ENCODE measurements at regions not wholly inside any gene's neighbourhood (a gene's known extent, or its start where the extent isn't known, plus 50 kb on each side); places are given as distances from the start of the nearest gene placed in this dataset.

DNA sequence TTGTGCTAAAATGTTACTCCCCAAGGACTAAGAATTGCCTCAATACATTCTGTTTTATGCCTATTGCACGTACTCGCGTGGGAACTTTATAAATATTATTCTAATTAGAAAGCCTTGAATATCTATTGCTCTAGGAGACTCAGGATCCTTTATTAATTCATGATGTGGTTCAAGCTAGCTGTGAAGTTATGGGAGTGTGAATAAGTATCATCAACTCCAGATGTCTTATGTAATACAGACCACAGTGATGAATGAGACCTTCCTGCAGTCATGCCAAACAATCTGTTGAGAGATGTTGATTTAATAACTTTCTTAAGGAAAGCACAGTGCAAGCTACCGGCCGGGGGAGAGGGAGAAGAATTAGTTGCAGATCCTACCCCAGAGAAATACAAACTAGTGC, 519.2 kb upstream of the ZP4 start:
- TF ChIP-seq ZNF292 (CRISPR knock-in tag; IDR thresholded peaks at IDR 0.05; ENCODE audit: borderline replicate concordance, low read depth) = no peak
- TF ChIP-seq NRL (CRISPR knock-in tag; IDR thresholded peaks at IDR 0.05; ENCODE audit: borderline replicate concordance) = no peak
- TF ChIP-seq ZNF460 (CRISPR knock-in tag; IDR thresholded peaks at IDR 0.05; ENCODE audit: borderline replicate concordance) = no peak
- TF ChIP-seq ZNF33A (CRISPR knock-in tag; IDR thresholded peaks at IDR 0.05; ENCODE audit: borderline replicate concordance) = no peak
- TF ChIP-seq, protein P1, sequence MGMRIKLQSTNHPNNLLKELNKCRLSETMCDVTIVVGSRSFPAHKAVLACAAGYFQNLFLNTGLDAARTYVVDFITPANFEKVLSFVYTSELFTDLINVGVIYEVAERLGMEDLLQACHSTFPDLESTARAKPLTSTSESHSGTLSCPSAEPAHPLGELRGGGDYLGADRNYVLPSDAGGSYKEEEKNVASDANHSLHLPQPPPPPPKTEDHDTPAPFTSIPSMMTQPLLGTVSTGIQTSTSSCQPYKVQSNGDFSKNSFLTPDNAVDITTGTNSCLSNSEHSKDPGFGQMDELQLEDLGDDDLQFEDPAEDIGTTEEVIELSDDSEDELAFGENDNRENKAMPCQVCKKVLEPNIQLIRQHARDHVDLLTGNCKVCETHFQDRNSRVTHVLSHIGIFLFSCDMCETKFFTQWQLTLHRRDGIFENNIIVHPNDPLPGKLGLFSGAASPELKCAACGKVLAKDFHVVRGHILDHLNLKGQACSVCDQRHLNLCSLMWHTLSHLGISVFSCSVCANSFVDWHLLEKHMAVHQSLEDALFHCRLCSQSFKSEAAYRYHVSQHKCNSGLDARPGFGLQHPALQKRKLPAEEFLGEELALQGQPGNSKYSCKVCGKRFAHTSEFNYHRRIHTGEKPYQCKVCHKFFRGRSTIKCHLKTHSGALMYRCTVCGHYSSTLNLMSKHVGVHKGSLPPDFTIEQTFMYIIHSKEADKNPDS (CRISPR knock-in tag; IDR thresholded peaks at IDR 0.05) = no peak
- TF ChIP-seq, protein P2, sequence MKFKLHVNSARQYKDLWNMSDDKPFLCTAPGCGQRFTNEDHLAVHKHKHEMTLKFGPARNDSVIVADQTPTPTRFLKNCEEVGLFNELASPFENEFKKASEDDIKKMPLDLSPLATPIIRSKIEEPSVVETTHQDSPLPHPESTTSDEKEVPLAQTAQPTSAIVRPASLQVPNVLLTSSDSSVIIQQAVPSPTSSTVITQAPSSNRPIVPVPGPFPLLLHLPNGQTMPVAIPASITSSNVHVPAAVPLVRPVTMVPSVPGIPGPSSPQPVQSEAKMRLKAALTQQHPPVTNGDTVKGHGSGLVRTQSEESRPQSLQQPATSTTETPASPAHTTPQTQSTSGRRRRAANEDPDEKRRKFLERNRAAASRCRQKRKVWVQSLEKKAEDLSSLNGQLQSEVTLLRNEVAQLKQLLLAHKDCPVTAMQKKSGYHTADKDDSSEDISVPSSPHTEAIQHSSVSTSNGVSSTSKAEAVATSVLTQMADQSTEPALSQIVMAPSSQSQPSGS (CRISPR knock-in tag; IDR thresholded peaks at IDR 0.05) = no peak
- no peak for TF ChIP-seq SALL2 (CRISPR knock-in tag; IDR thresholded peaks at IDR 0.05)
- no peak for TF ChIP-seq ZNF296 (CRISPR knock-in tag; conservative IDR thresholded peaks at IDR 0.05)
- TF ChIP-seq XRCC5 (optimal IDR thresholded peaks at IDR 0.05; ENCODE audit: low read length) = no peak
- TF ChIP-seq HNRNPLL (IDR thresholded peaks at IDR 0.05; ENCODE audit: low read depth, low read length, poor library complexity, severe bottlenecking) = no peak
- DNase-seq (ENCODE audit: low spot score) = no peak
- Histone ChIP-seq H3K27me3 (ENCODE audit: control insufficient read depth in 1 of 2, insufficient read depth in 2 of 2, low read length in 2 of 2) (no peaks in the 10 kb centered on the region), H4K20me1 (ENCODE audit: insufficient read depth, low read length) (no peaks in the 10 kb centered on the region), H3K4me3 (replicated peaks in 1 of 3; ENCODE audit: insufficient read depth in 1 of 3, low read depth in 2 of 3, low read length in 3 of 3) (no peak overlapping the region), H2AFZ (ENCODE audit: low read length) (no peak overlapping the region), H3K79me2 (ENCODE audit: insufficient read depth, low read length) (no peaks in the 10 kb centered on the region), H3K36me3 (replicated peaks in 1 of 2; ENCODE audit: control insufficient read depth in 1 of 2, insufficient read depth in 2 of 2, low read length in 2 of 2) (no peaks in the 10 kb centered on the region), H3K27ac (ENCODE audit: extremely low read length, insufficient read depth, low read length) (no peak overlapping the region), H3K4me1 (ENCODE audit: insufficient read depth, low read length) (no peaks in the 10 kb centered on the region), H3K9me3 (ENCODE audit: low read length) (peaks cover 96% of the 10 kb centered on the region), H3K9ac (ENCODE audit: insufficient read depth, low read depth, low read length) (no peak overlapping the region), H3K4me2 (ENCODE audit: low read depth, low read length) (no peak overlapping the region)
- no TSS peak for BruUV-seq (replicated peaks)
- POLR2A ChIA-PET = no interaction called here
- in situ Hi-C loops (cut with HindIII; ENCODE audit: extremely low pct_ligation_motif_present, low pct_unique_long_range_greater_than_20kb) (no loop called here), intact Hi-C loops (cut with micrococcal nuclease; ENCODE audit: unreplicated experiment) (no loop called here)
- CTCF ChIA-PET (ENCODE audit: low intra/inter-chr PET ratio, low total read pairs) = no interaction called here
- no peak for ATAC-seq
- FAIRE-seq = no peak
- 37% methylated on average over 5 of the region's 5 CpGs for WGBS (ENCODE audit: low lambda C conversion rate)
